ENCODE measurements at regions not wholly inside any gene's neighbourhood (a gene's known extent, or its start where the extent isn't known, plus 50 kb on each side); places are given as distances from the start of the nearest gene placed in this dataset.
"Not testable (repeated sequence)": the region's sequence is repeated elsewhere in the genome, so short reads cannot be mapped to it uniquely, and the experiment has no call there.

DNA sequence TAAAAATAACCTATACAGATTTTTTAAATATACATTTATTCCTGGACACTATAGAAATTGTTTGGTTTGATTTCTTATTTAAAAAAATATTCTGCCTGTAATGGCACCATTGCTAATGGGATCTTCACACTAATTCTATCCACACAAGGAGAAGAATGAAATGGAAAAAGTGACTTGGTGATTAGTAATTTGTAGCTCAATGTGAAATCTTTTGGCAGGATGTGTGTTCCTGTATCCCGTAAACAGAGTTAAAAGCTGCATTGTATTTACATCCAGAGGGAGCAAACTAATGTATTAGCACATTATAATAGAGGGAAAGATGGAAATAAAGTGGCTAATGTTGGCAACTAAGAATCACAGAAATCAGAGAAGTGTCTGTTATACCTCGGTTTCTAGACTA lies 1455.3 kb upstream of the FLRT2 start:
- H3K27me3 ChIP-seq (ENCODE audit: insufficient read depth, low read length) = no peaks in the 10 kb centered on the region

DNA sequence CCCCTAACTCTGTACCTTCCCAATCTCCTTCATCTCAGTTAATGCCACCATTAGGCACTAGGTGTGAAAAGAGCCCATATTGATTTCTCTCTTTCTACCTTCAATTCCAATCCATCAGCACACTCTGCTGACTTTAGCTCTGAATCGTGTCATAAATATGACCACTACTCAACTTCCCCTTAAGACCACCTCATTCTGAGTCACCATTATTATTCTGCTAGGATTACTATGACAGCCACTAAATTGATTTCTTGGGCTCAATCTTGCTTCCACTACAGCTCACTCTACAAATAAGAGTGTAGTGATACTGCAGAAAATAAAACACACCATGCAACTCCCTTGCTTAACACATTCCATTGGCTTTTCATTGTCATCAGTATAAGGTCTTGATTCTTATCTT lies 1449.0 kb upstream of the FLRT2 start:
- Histone ChIP-seq H2AFZ (ENCODE audit: low read length, unreplicated experiment) (no peak overlapping the region), H3K4me3 (ENCODE audit: low read depth, low read length) (no peak overlapping the region), H3K27ac (ENCODE audit: low read depth, low read length) (no peak overlapping the region), H3K36me3 (ENCODE audit: insufficient read depth, low read length) (no peaks in the 10 kb centered on the region), H3K27me3 (ENCODE audit: insufficient read depth, low read length) (no peaks in the 10 kb centered on the region), H3K79me2 (ENCODE audit: control insufficient read depth, insufficient read depth, low read length, unreplicated experiment) (no peaks in the 10 kb centered on the region), H3K4me1 (ENCODE audit: control insufficient read depth, insufficient read depth, low read length, unreplicated experiment) (no peaks in the 10 kb centered on the region)

More for the DNA sequence above, 1455.3 kb upstream of the FLRT2 start:
- no peak overlapping the region for H3K4me3 ChIP-seq (ENCODE audit: low read depth, low read length)
- no peaks in the 10 kb centered on the region for H3K4me1 ChIP-seq (ENCODE audit: control insufficient read depth, insufficient read depth, low read length, unreplicated experiment)
- H3K27ac ChIP-seq (ENCODE audit: low read depth, low read length) = no peak overlapping the region
- no peaks in the 10 kb centered on the region for H3K79me2 ChIP-seq (ENCODE audit: control insufficient read depth, insufficient read depth, low read length, unreplicated experiment)
- H2AFZ ChIP-seq (ENCODE audit: low read length, unreplicated experiment) = no peak overlapping the region
- no peaks in the 10 kb centered on the region for H3K36me3 ChIP-seq (ENCODE audit: insufficient read depth, low read length)

DNA sequence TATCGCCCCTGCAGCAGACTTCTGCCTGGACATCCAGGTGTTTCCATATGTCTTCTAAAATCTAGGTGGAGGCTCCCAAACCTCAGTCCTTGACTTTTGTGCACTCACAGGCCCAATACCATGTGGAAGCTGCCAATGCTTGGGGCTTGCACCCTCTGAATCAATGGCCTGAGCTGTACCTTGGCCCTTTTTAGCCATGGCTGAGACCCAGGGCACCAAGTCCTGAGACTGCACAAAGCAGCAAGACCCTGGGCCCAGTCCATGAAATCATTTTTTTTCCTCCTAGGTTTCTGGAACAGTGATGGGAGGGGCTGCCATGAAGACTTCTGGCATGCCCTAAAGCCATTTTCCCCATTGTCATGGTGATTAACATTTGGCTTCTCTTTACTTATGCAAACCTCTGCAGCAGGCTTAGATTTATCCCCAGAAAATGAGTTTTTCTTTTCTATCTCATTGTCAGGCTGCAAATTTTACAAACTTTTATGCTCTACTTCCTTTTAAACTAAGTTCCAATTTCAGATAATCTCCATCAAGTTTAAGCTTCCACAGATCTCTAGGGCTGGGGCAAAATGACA lies 1445.8 kb upstream of the FLRT2 start:
- Histone ChIP-seq H3K4me3 (ENCODE audit: low read depth, low read length) (no peak overlapping the region), H3K36me3 (ENCODE audit: insufficient read depth, low read length) (no peaks in the 10 kb centered on the region), H3K4me1 (ENCODE audit: control insufficient read depth, insufficient read depth, low read length, unreplicated experiment) (no peaks in the 10 kb centered on the region), H3K27me3 (ENCODE audit: insufficient read depth, low read length) (no peaks in the 10 kb centered on the region), H3K27ac (ENCODE audit: low read depth, low read length) (no peak overlapping the region), H3K79me2 (ENCODE audit: control insufficient read depth, insufficient read depth, low read length, unreplicated experiment) (no peaks in the 10 kb centered on the region), H2AFZ (ENCODE audit: low read length, unreplicated experiment) (no peak overlapping the region)

DNA sequence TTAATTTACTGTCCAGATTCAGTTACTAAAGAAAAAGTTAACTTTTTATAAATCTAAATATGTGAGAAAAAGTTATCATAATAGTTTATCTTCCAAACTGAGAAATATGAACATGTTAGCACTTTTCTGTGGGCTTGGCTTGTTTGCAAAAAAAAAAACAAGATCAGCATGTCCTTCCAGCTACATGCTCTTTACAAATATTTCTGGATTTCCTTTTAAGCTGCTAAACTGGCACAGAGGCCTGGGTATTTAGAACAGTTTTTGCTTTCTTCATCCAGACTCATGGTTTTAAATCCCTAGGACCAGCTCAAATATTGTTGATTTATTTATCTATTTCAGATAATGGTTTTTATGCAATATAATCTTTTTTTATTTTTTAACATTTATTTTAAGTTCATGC lies 1444.5 kb upstream of the FLRT2 start:
- Histone ChIP-seq H3K36me3 (ENCODE audit: insufficient read depth, low read length) (no peaks in the 10 kb centered on the region), H3K27ac (ENCODE audit: low read depth, low read length) (no peak overlapping the region), H3K79me2 (ENCODE audit: control insufficient read depth, insufficient read depth, low read length, unreplicated experiment) (no peaks in the 10 kb centered on the region), H3K27me3 (ENCODE audit: insufficient read depth, low read length) (no peaks in the 10 kb centered on the region), H2AFZ (ENCODE audit: low read length, unreplicated experiment) (no peak overlapping the region), H3K4me1 (ENCODE audit: control insufficient read depth, insufficient read depth, low read length, unreplicated experiment) (no peaks in the 10 kb centered on the region), H3K4me3 (ENCODE audit: low read depth, low read length) (no peak overlapping the region)

DNA sequence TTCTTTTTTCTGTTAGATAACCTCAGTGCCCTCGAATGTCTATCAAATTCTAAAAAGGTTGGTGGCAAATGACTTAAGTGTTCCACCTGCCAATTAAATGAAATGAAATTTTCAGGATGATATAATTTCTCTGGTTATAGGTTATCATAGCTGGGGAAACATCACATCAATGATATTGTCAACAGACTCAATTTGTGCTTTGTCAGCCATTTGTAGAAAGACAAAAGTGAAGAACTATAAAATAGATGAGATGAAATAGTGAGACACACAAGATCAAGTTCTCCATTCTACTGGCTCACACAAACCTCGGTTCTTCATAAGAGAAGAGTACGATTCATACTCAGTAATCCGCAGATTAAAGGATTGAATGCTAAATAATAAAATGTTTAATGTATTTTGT lies 1443.2 kb upstream of the FLRT2 start:
- no peaks in the 10 kb centered on the region for H3K36me3 ChIP-seq (ENCODE audit: insufficient read depth, low read length)

DNA sequence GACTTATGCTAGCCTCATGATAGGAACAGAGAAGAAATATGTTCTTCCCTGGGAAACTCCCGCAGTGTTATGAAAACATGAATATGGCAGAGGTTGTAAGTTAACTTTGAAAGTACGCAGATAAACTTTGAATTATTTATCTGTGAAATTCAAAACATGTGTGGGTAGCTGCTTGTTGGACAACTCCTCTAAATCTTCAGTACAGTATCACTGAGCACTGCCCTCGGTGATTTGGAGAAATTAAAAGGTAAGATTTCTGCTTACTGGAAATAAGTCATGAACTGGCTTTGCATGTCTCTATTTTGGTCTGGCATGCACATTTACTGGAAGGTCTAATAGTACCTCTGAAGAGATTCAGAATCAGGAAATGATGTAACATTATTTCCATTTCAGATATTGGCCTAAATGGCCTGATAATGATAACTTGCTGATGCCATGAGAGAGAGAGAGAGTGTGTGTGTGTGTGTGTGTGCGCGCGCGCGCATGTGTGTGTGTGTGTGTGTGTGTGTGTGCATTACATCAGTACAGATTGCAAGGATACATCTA lies 1441.9 kb upstream of the FLRT2 start:
- Histone ChIP-seq H3K36me3 (ENCODE audit: insufficient read depth, low read length) (no peaks in the 10 kb centered on the region), H2AFZ (ENCODE audit: low read length, unreplicated experiment) (no peak overlapping the region), H3K27me3 (ENCODE audit: insufficient read depth, low read length) (no peaks in the 10 kb centered on the region), H3K79me2 (ENCODE audit: control insufficient read depth, insufficient read depth, low read length, unreplicated experiment) (no peaks in the 10 kb centered on the region), H3K4me1 (ENCODE audit: control insufficient read depth, insufficient read depth, low read length, unreplicated experiment) (no peaks in the 10 kb centered on the region), H3K27ac (ENCODE audit: low read depth, low read length) (no peak overlapping the region), H3K4me3 (ENCODE audit: low read depth, low read length) (no peak overlapping the region)

More for the DNA sequence above, 1443.2 kb upstream of the FLRT2 start:
- H2AFZ ChIP-seq (ENCODE audit: low read length, unreplicated experiment) = no peak overlapping the region
- no peak overlapping the region for H3K4me3 ChIP-seq (ENCODE audit: low read depth, low read length)
- H3K27ac ChIP-seq (ENCODE audit: low read depth, low read length) = no peak overlapping the region
- no peaks in the 10 kb centered on the region for H3K27me3 ChIP-seq (ENCODE audit: insufficient read depth, low read length)
- no peaks in the 10 kb centered on the region for H3K4me1 ChIP-seq (ENCODE audit: control insufficient read depth, insufficient read depth, low read length, unreplicated experiment)
- no peaks in the 10 kb centered on the region for H3K79me2 ChIP-seq (ENCODE audit: control insufficient read depth, insufficient read depth, low read length, unreplicated experiment)

DNA sequence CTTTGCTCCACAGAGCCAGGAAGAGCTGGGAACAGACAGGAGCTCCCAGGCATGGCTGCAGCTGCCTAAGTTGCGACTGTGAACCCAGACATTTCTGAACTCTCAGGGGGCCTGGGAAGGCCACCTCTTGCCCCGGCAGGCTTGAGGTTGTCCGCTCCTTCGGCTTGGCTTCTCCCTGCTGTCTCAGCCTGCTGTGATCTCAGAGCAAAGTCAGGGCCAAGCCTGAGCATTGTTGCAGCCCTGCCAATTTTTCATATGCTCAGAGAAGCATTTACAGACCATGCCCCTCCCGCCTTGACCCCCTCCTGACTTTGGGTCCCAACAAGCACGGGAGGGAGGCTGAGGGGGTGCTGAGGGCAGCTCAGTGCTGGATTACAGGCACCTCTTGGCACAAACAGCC lies 1439.1 kb upstream of the FLRT2 start:
- Histone ChIP-seq H3K4me1 (ENCODE audit: control insufficient read depth, insufficient read depth, low read length, unreplicated experiment) (no peaks in the 10 kb centered on the region), H3K27ac (ENCODE audit: low read depth, low read length) (no peak overlapping the region), H3K79me2 (ENCODE audit: control insufficient read depth, insufficient read depth, low read length, unreplicated experiment) (no peaks in the 10 kb centered on the region), H3K36me3 (ENCODE audit: insufficient read depth, low read length) (no peaks in the 10 kb centered on the region), H2AFZ (ENCODE audit: low read length, unreplicated experiment) (no peak overlapping the region), H3K4me3 (ENCODE audit: low read depth, low read length) (no peak overlapping the region), H3K27me3 (ENCODE audit: insufficient read depth, low read length) (no peaks in the 10 kb centered on the region)

DNA sequence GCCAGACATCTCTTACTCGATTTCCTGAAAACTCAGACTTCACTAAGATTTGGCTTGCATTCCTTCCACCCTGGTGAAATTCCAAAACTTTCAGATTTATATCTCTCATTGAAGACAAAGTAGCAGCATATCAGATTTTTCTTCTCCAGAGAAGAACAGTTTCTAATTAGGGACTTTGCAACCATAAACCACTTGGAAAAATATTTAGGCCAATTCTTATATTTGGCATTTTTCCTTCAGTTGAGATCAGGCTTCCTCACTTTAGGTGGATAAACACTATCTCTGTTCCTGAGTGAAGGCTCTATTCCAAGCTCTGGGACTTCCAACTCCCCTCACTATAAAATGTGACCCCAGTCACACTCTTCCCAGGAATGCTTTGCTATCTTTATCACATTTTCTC lies 1434.3 kb upstream of the FLRT2 start:
- Histone ChIP-seq H3K27me3 (ENCODE audit: insufficient read depth, low read length) (no peaks in the 10 kb centered on the region), H3K4me1 (ENCODE audit: control insufficient read depth, insufficient read depth, low read length, unreplicated experiment) (no peaks in the 10 kb centered on the region), H3K27ac (ENCODE audit: low read depth, low read length) (no peak overlapping the region), H2AFZ (ENCODE audit: low read length, unreplicated experiment) (no peak overlapping the region), H3K4me3 (ENCODE audit: low read depth, low read length) (no peak overlapping the region), H3K79me2 (ENCODE audit: control insufficient read depth, insufficient read depth, low read length, unreplicated experiment) (no peaks in the 10 kb centered on the region), H3K36me3 (ENCODE audit: insufficient read depth, low read length) (no peaks in the 10 kb centered on the region)

DNA sequence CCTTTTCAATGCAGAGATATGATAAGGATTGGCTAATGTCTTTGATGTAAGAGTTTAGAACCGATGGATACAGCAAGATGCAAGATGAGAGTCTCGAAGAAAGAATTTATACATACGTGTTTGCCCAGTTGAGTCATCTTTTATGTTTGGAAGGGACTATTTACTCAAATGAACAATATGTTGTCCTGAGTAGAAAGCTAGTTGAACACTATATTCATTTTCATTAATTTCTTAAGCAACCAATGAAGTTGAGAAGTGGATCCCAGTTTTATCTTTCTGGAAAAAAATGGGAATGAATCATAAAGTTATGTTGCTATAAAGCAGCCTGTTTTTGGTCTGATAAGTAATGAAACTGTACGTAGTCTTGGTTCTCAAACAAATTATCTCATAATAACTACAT lies 1431.7 kb upstream of the FLRT2 start:
- Histone ChIP-seq H3K4me3 (ENCODE audit: low read depth, low read length) (no peak overlapping the region), H3K27ac (ENCODE audit: low read depth, low read length) (no peak overlapping the region), H3K4me1 (ENCODE audit: control insufficient read depth, insufficient read depth, low read length, unreplicated experiment) (no peaks in the 10 kb centered on the region), H3K79me2 (ENCODE audit: control insufficient read depth, insufficient read depth, low read length, unreplicated experiment) (no peaks in the 10 kb centered on the region), H3K36me3 (ENCODE audit: insufficient read depth, low read length) (no peaks in the 10 kb centered on the region), H3K27me3 (ENCODE audit: insufficient read depth, low read length) (no peaks in the 10 kb centered on the region), H2AFZ (ENCODE audit: low read length, unreplicated experiment) (no peak overlapping the region)

DNA sequence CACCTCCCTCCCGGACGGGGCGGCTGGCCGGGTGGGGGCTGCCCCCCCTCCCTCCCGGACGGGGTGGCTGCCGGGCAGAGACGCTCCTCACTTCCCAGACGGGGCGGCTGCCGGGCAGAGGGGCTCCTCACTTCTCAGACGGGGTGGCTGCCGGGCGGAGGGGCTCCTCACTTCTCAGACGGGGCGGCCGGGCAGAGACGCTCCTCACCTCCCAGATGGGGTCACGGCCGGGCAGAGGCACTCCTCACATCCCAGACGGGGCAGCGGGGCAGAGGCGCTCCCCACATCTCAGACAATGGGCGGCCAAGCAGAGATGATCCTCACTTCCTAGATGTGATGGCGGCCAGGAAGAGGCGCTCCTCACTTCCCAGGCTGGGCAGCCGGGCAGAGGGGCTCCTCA lies 1430.4 kb upstream of the FLRT2 start:
- not testable (repeated sequence) for H3K4me1 ChIP-seq (ENCODE audit: control insufficient read depth, insufficient read depth, low read length, unreplicated experiment); H2AFZ ChIP-seq (ENCODE audit: low read length, unreplicated experiment); H3K36me3 ChIP-seq (ENCODE audit: insufficient read depth, low read length); H3K79me2 ChIP-seq (ENCODE audit: control insufficient read depth, insufficient read depth, low read length, unreplicated experiment); H3K27ac ChIP-seq (ENCODE audit: low read depth, low read length); H3K4me3 ChIP-seq (ENCODE audit: low read depth, low read length); H3K27me3 ChIP-seq (ENCODE audit: insufficient read depth, low read length)

DNA sequence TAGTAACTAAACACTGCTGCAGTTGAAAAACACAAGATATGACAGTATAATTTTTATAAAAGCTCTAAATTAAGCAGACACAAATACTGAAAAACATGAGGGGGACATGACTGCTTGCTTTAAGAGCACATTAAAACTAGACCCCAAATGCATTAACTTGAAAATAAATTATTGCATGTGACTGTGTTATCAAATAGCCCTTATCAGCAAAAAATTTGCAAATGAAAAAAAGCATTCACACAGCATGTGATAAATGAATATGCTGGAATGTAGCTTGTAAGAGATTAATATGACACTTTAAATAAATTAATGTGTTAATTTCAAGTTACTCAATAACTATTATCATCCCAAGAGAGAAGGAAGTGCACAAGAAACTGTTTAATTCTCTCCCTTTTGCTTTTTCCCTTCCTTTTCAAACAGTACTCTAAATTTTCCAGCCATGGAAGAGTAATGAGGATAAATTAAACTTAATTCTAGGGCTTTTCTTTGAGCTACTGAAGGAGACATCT lies 1422.1 kb upstream of the FLRT2 start:
- H3K36me3 ChIP-seq (ENCODE audit: insufficient read depth, low read length) = no peaks in the 10 kb centered on the region

More for the DNA sequence above, 1422.1 kb upstream of the FLRT2 start:
- Histone ChIP-seq H3K27me3 (ENCODE audit: insufficient read depth, low read length) (no peaks in the 10 kb centered on the region), H3K4me3 (ENCODE audit: low read depth, low read length) (no peak overlapping the region), H3K27ac (ENCODE audit: low read depth, low read length) (no peak overlapping the region), H3K79me2 (ENCODE audit: control insufficient read depth, insufficient read depth, low read length, unreplicated experiment) (no peaks in the 10 kb centered on the region), H3K4me1 (ENCODE audit: control insufficient read depth, insufficient read depth, low read length, unreplicated experiment) (no peaks in the 10 kb centered on the region), H2AFZ (ENCODE audit: low read length, unreplicated experiment) (no peak overlapping the region)

Data from ACC112 (cell line).